H9 (cell line): ENCODE measurements at regions not wholly inside any gene's neighbourhood (a gene's known extent, or its start where the extent isn't known, plus 50 kb on each side); places are given as distances from the start of the nearest gene placed in this dataset.

ENCODE experiments used
- DNase-seq: peaks from one replicate; pipeline ENCODE4 v3.0.0-alpha.2; 2017
- H2AFZ ChIP-seq: one replicate; pipeline ENCODE4 v1.6.1; 2013; ENCODE audit warnings: mild to moderate bottlenecking, low read length, control low read depth, moderate library complexity
- H2AK5ac ChIP-seq: 2 replicates; pipeline ENCODE4 v1.6.1; 2013; ENCODE audit warnings: low read length, control low read depth, mixed read lengths; ENCODE audit not compliant: insufficient read length
- H2BK120ac ChIP-seq: one replicate; pipeline ENCODE4 v1.6.1; 2013; ENCODE audit warnings: low read depth, mild to moderate bottlenecking, low read length, control low read depth, inconsistent platforms; ENCODE audit not compliant: poor library complexity, severe bottlenecking
- H2BK12ac ChIP-seq: 2 replicates; pipeline ENCODE4 v1.6.1; 2013; ENCODE audit warnings: low read length, control low read depth, mixed read lengths, low read depth; ENCODE audit not compliant: insufficient read length
- H2BK15ac ChIP-seq: 2 replicates; pipeline ENCODE4 v1.6.1; 2013; ENCODE audit warnings: low read depth, low read length, control low read depth
- H2BK20ac ChIP-seq: one replicate; pipeline ENCODE4 v1.6.1; 2013; ENCODE audit warnings: low read depth, mild to moderate bottlenecking, low read length, control low read depth, inconsistent platforms; ENCODE audit not compliant: poor library complexity, severe bottlenecking
- H2BK5ac ChIP-seq: 2 replicates; pipeline ENCODE4 v1.6.1; 2013; ENCODE audit warnings: low read length, control low read depth, mixed read lengths; ENCODE audit not compliant: insufficient read length
- H3K14ac ChIP-seq: 2 replicates; pipeline ENCODE4 v1.6.1; 2013; ENCODE audit warnings: low read length, control low read depth; ENCODE audit not compliant: insufficient read depth
- H3K18ac ChIP-seq: 2 replicates; pipeline ENCODE4 v1.6.1; 2013; ENCODE audit warnings: low read depth, mild to moderate bottlenecking, mixed read lengths, low read length, control low read depth; ENCODE audit not compliant: insufficient read length
- H3K23ac ChIP-seq: 2 replicates; pipeline ENCODE4 v1.6.1; 2013; ENCODE audit warnings: low read length, control low read depth, mixed read lengths, low read depth; ENCODE audit not compliant: insufficient read length
- H3K23me2 ChIP-seq: 2 replicates; pipeline ENCODE4 v1.6.1; 2013; ENCODE audit warnings: low read depth, mild to moderate bottlenecking, mixed read lengths, low read length, control low read depth; ENCODE audit not compliant: insufficient read length, poor library complexity, severe bottlenecking
- H3K27ac ChIP-seq: 2 replicates; pipeline ENCODE4 v1.5.1; 2013; ENCODE audit warnings: low read length, control low read depth, mixed read lengths, low read depth; ENCODE audit not compliant: insufficient read length
- H3K27me3 ChIP-seq: 2 replicates; pipeline ENCODE4 v1.6.1; 2013; ENCODE audit warnings: low read length, control low read depth, inconsistent platforms; ENCODE audit not compliant: insufficient read depth
- H3K4ac ChIP-seq: 2 replicates; pipeline ENCODE4 v1.6.1; 2013; ENCODE audit warnings: low read depth, mild to moderate bottlenecking, control low read depth, inconsistent platforms, low read length, moderate library complexity
- H3K4me1 ChIP-seq: 2 replicates; pipeline ENCODE4 v1.6.1; 2013; ENCODE audit warnings: low read length, control low read depth, inconsistent platforms; ENCODE audit not compliant: insufficient read depth
- H3K4me2 ChIP-seq: 2 replicates; pipeline ENCODE4 v1.6.1; 2013; ENCODE audit warnings: low read length, control low read depth, mixed read lengths; ENCODE audit not compliant: insufficient read length, insufficient read depth
- H3K56ac ChIP-seq: 2 replicates; pipeline ENCODE4 v1.6.1; 2013; ENCODE audit warnings: low read depth, mild to moderate bottlenecking, mixed read lengths, low read length, control low read depth; ENCODE audit not compliant: insufficient read length
- H3K79me1 ChIP-seq: 2 replicates; pipeline ENCODE4 v1.6.1; 2013; ENCODE audit warnings: low read depth, mild to moderate bottlenecking, moderate library complexity, low read length, control low read depth, inconsistent platforms; ENCODE audit not compliant: insufficient read depth, poor library complexity, severe bottlenecking
- H3K79me2 ChIP-seq: 2 replicates; pipeline ENCODE4 v1.6.1; 2013; ENCODE audit warnings: low read length, control low read depth, inconsistent platforms; ENCODE audit not compliant: insufficient read depth
- H3K9ac ChIP-seq: 2 replicates; pipeline ENCODE4 v1.6.1; 2013; ENCODE audit warnings: low read length, control low read depth, mixed read lengths; ENCODE audit not compliant: insufficient read length; ENCODE audit errors: extremely low read depth
- H3K9me3 ChIP-seq: one replicate; pipeline ENCODE4 v1.6.1; 2013; ENCODE audit warnings: low read depth, low read length, inconsistent platforms; ENCODE audit not compliant: control insufficient read depth
- H3T11ph ChIP-seq: one replicate; pipeline ENCODE4 v1.6.1; 2013; ENCODE audit warnings: mild to moderate bottlenecking, low read length, control low read depth, inconsistent platforms
- H4K20me1 ChIP-seq: one replicate; pipeline ENCODE4 v1.6.1; 2013; ENCODE audit not compliant: control insufficient read depth, insufficient read length, insufficient read depth
- H4K5ac ChIP-seq: 2 replicates; pipeline ENCODE4 v1.6.1; 2013; ENCODE audit warnings: low read depth, mild to moderate bottlenecking, mixed read lengths, low read length, control low read depth; ENCODE audit not compliant: insufficient read length
- H4K8ac ChIP-seq: replicated peaks from 2 replicates; pipeline ENCODE4 v1.6.1; 2013; ENCODE audit warnings: low read length, control low read depth, mixed read lengths, low read depth; ENCODE audit not compliant: insufficient read length
- H4K91ac ChIP-seq: 2 replicates; pipeline ENCODE4 v1.6.1; 2013; ENCODE audit warnings: low read depth, mild to moderate bottlenecking, moderate library complexity, mixed read lengths, low read length, control low read depth; ENCODE audit not compliant: insufficient read length
- H3K27ac Mint-ChIP-seq, 3 experiments: 2 replicates in 2 of 3; 3 replicates in 1 of 3; pipeline ENCODE4 v1.8.0; 2020 to 2021; ENCODE audit warnings: mixed read lengths in 3 of 3, mild to moderate bottlenecking in 1 of 3, moderate library complexity in 1 of 3
- H3K27me3 Mint-ChIP-seq: 2 replicates; pipeline ENCODE4 v1.8.0; 2021; ENCODE audit warnings: low read depth, mild to moderate bottlenecking, moderate library complexity, mixed read lengths
- H3K36me3 Mint-ChIP-seq, 3 experiments: 2 replicates in 2 of 3; 3 replicates in 1 of 3; pipeline ENCODE4 v1.8.0; 2020 to 2021; ENCODE audit warnings: low read depth in 3 of 3, mixed read lengths in 3 of 3; ENCODE audit not compliant: insufficient read depth in 1 of 3
- H3K4me1 Mint-ChIP-seq, 2 experiments: 2 replicates each; pipeline ENCODE4 v1.8.0; 2020; ENCODE audit warnings: mixed read lengths in 2 of 2
- H3K4me3 Mint-ChIP-seq, 2 experiments: 2 replicates in 1 of 2; 3 replicates in 1 of 2; pipeline ENCODE4 v1.8.0; 2020 to 2021; ENCODE audit warnings: mild to moderate bottlenecking in 2 of 2, mixed read lengths in 2 of 2, moderate library complexity in 1 of 2
- H3K9me3 Mint-ChIP-seq, 2 experiments: 2 replicates in 1 of 2; 3 replicates in 1 of 2; pipeline ENCODE4 v1.8.0; 2020; ENCODE audit warnings: mild to moderate bottlenecking in 2 of 2, mixed read lengths in 2 of 2, moderate library complexity in 1 of 2
- CTCF ChIP-seq: fragments of 200-600 bp; sonication (generic); conservative IDR thresholded peaks from 3 replicates; pipeline ENCODE4 v1.8.0; 2021; ENCODE audit warnings: antibody characterized with exemption, mild to moderate bottlenecking
- WGBS: extraction: QIAGEN DNeasy Blood & Tissue Kit; methylation state at CpG from one replicate; pipeline ENCODE4 v1.1.7; 2013; ENCODE audit warnings: missing lambda C conversion rate, low lambda C conversion rate, mixed read lengths; ENCODE audit not compliant: insufficient read length; ENCODE audit errors: extremely low coverage; 5-methylcytosine and 5-hydroxymethylcytosine counted together

- TF ChIP-seq CTCF, result no peak
- no peak overlapping the region for H2BK120ac ChIP-seq
- H3K9ac ChIP-seq, result no peak overlapping the region
- H3K27me3 Mint-ChIP-seq, result no peaks in the 10 kb centered on the region; the same call in none of the 2 replicates
- H2AFZ ChIP-seq, result no peak overlapping the region
- H3K27ac ChIP-seq, result no peak overlapping the region
- no CpG with 5 or more reads among the region's 9 CpGs for WGBS
- no peaks in the 10 kb centered on the region for H3K23me2 ChIP-seq
- no peaks in the 10 kb centered on the region for H4K20me1 ChIP-seq
- H3K79me1 ChIP-seq, result no peaks in the 10 kb centered on the region
- H3K4me1 ChIP-seq, result no peaks in the 10 kb centered on the region
- no peak overlapping the region for H3K14ac ChIP-seq
- no peak overlapping the region for H3K4ac ChIP-seq
- H3K9me3 ChIP-seq, result no peaks in the 10 kb centered on the region
- H2BK12ac ChIP-seq, result no peak overlapping the region
- no peak overlapping the region for H3K4me2 ChIP-seq
- H3K36me3 Mint-ChIP-seq, result peaks cover 0 to 10% (median 0%) of the 10 kb centered on the region in 3 experiments; a peak in 2 of 7 replicates
- peaks cover 10 to 15% of the 10 kb centered on the region in 2 experiments for H3K9me3 Mint-ChIP-seq
- no peak overlapping the region for H3T11ph ChIP-seq
- no peak overlapping the region for H4K5ac ChIP-seq
- no peak overlapping the region for H4K8ac ChIP-seq
- DNase-seq, result no peak
- no peak overlapping the region for H3K4me3 Mint-ChIP-seq
- no peak overlapping the region for H4K91ac ChIP-seq
- no peaks in the 10 kb centered on the region for H3K4me1 Mint-ChIP-seq
- no peak overlapping the region for H3K27ac Mint-ChIP-seq
- no peak overlapping the region for H2BK20ac ChIP-seq
- no peaks in the 10 kb centered on the region for H3K27me3 ChIP-seq
- H2AK5ac ChIP-seq, result no peak overlapping the region
- no peak overlapping the region for H2BK15ac ChIP-seq
- H3K56ac ChIP-seq, result no peak overlapping the region
- H3K79me2 ChIP-seq, result no peaks in the 10 kb centered on the region
- H2BK5ac ChIP-seq, result no peak overlapping the region
- H3K18ac ChIP-seq, result no peak overlapping the region
- no peak overlapping the region for H3K23ac ChIP-seq
Observed at GRCh38 chr3:69659180-69659910, 79.9 kb upstream of the MITF start.
